ENCODE measurements at regions not wholly inside any gene's neighbourhood (a gene's known extent, or its start where the extent isn't known, plus 50 kb on each side); places are given as distances from the start of the nearest gene placed in this dataset.

- Histone ChIP-seq H3K36me3 (ENCODE audit: control insufficient read depth, insufficient read depth, low read length) (no peaks in the 10 kb centered on the region), H3K4me1 (ENCODE audit: control insufficient read depth, insufficient read depth, low read length) (no peaks in the 10 kb centered on the region), H3K4me3 (ENCODE audit: low read length) (no peak overlapping the region), H3K9me3 (ENCODE audit: control insufficient read depth, insufficient read depth, low read length) (no peaks in the 10 kb centered on the region), H3K27me3 (ENCODE audit: control insufficient read depth, insufficient read depth, low read length) (no peaks in the 10 kb centered on the region), H3K27ac (ENCODE audit: low read length) (no peak overlapping the region)
- H3K36me3 Mint-ChIP-seq, result no peaks in the 10 kb centered on the region
- H3K27me3 Mint-ChIP-seq (ENCODE audit: low read depth in 2 of 2), result peaks cover 21 to 35% of the 10 kb centered on the region in 2 donors
- no peak for DNase-seq
- no peaks in the 10 kb centered on the region for H3K4me1 Mint-ChIP-seq
- TF ChIP-seq, protein P1, sequence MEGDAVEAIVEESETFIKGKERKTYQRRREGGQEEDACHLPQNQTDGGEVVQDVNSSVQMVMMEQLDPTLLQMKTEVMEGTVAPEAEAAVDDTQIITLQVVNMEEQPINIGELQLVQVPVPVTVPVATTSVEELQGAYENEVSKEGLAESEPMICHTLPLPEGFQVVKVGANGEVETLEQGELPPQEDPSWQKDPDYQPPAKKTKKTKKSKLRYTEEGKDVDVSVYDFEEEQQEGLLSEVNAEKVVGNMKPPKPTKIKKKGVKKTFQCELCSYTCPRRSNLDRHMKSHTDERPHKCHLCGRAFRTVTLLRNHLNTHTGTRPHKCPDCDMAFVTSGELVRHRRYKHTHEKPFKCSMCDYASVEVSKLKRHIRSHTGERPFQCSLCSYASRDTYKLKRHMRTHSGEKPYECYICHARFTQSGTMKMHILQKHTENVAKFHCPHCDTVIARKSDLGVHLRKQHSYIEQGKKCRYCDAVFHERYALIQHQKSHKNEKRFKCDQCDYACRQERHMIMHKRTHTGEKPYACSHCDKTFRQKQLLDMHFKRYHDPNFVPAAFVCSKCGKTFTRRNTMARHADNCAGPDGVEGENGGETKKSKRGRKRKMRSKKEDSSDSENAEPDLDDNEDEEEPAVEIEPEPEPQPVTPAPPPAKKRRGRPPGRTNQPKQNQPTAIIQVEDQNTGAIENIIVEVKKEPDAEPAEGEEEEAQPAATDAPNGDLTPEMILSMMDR (IDR thresholded peaks at IDR 0.05), result no peak
- WGBS (ENCODE audit: insufficient coverage), result 38% methylated on average over 1 of the region's 3 CpGs
- ATAC-seq, result no peak
- H3K4me3 Mint-ChIP-seq, result no peak overlapping the region
- H3K27ac Mint-ChIP-seq, result no peak overlapping the region
- no peaks in the 10 kb centered on the region for H3K9me3 Mint-ChIP-seq
- intact Hi-C loops (cut with micrococcal nuclease), result no loop called here
These were observed 52.2 kb upstream of the ANP32D start for GRCh38 chr12:48420039-48420775.

DNA sequence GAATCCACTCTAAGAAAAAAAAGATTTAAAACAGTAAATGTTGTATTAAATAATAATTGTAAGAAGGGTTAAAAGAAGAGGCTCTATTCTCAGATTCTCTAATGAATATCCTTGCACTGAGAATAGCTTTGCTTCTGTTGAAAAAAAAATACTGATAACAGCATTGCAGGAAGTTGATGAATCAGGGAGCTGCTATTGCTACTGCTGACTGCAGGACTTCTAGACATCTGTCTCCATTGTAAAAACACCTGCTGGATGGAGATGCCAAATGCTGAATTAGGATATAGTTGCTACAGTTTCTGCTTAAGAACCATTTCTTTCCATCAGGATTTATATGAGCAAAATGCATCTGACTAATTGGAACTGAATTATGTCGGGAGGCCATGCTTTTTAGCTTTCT lies 50.3 kb upstream of the ANP32D start:
- intact Hi-C loops (cut with micrococcal nuclease), result no loop called here
- Mint-ChIP-seq H3K9me3 (no peaks in the 10 kb centered on the region), H3K4me3 (no peak overlapping the region), H3K36me3 (no peaks in the 10 kb centered on the region), H3K27me3 (ENCODE audit: low read depth in 2 of 2) (peaks cover 13 to 36% of the 10 kb centered on the region in 2 donors), H3K27ac (no peak overlapping the region), H3K4me1 (no peaks in the 10 kb centered on the region)
- H3K9me3 ChIP-seq (ENCODE audit: control insufficient read depth, insufficient read depth, low read length), result no peaks in the 10 kb centered on the region
- H3K27me3 ChIP-seq (ENCODE audit: control insufficient read depth, insufficient read depth, low read length), result no peaks in the 10 kb centered on the region
- no peak overlapping the region for H3K27ac ChIP-seq (ENCODE audit: low read length)
- WGBS (ENCODE audit: insufficient coverage), result 100% methylated on average over 1 of the region's 1 CpG
- no peaks in the 10 kb centered on the region for H3K4me1 ChIP-seq (ENCODE audit: control insufficient read depth, insufficient read depth, low read length)
- ATAC-seq (no peak), DNase-seq (no peak)
- no peaks in the 10 kb centered on the region for H3K36me3 ChIP-seq (ENCODE audit: control insufficient read depth, insufficient read depth, low read length)
- TF ChIP-seq, protein P1 (IDR thresholded peaks at IDR 0.05), result no peak
- H3K4me3 ChIP-seq (ENCODE audit: low read length), result no peak overlapping the region
